HG03342 (cell line): ENCODE measurements at regions not wholly inside any gene's neighbourhood (a gene's known extent, or its start where the extent isn't known, plus 50 kb on each side); places are given as distances from the start of the nearest gene placed in this dataset.
"Not testable (repeated sequence)": the region's sequence is repeated elsewhere in the genome, so short reads cannot be mapped to it uniquely, and the experiment has no call there.

Experiments used
- ATAC-seq: cut with Tn5 transposase; IDR thresholded peaks from one replicate; pipeline ENCODE4 v1.9.1; 2021; ENCODE audit warnings: mild to moderate bottlenecking, moderate library complexity; ENCODE audit not compliant: unreplicated experiment

GRCh38 chr14:21817010-21817409 lies 143.4 kb upstream of the OR4E1 start:
- not testable (repeated sequence) for ATAC-seq

- ATAC-seq, result no peak
Observed at GRCh38 chr14:21807975-21808374, 134.4 kb upstream of the OR4E1 start.

DNA sequence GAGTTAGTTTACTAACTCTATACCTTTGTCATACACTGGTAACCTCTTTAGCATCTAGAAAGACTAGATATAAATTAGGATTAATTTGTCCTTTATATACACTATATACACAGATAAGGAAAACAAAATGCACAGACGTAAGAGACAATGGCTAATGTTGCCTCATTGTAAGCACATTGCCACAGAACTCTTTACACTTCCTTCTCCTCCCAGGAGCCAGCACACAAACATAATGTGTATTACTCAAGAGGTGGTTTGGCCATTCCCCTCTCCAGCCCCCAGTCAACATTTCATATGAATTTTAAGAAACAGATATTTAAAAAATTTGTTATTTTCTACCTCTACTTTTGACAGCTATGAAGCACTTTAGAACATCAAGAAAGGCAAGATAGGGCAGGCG lies 131.4 kb upstream of the OR4E1 start:
- no peak for ATAC-seq

GRCh38 chr14:21802441-21802840 lies 128.8 kb upstream of the OR4E1 start:
- ATAC-seq, result no peak

DNA sequence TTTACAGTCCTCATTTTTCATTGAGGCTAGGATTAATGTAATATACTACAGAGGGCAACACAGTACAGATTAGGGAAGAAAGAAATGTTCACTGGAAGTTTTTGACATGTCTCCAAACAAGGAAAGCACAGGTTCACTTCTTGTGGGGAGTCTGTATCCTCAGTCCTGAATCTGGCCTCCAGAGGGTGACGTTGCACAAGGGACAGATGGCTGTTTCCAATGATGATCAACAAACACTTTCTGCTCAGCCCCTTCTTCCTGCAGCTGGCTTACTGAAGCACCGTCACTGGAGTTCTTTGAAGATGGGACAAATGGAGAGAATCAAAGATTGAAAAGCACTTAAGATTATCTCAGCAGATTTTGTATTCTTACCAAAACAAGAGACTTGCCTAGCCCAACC lies 123.3 kb upstream of the OR4E1 start:
- no peak for ATAC-seq

GRCh38 chr14:21795456-21795855 lies 121.8 kb upstream of the OR4E1 start:
- no peak for ATAC-seq

GRCh38 chr14:21791749-21792148 lies 118.1 kb upstream of the OR4E1 start:
- no peak for ATAC-seq

DNA sequence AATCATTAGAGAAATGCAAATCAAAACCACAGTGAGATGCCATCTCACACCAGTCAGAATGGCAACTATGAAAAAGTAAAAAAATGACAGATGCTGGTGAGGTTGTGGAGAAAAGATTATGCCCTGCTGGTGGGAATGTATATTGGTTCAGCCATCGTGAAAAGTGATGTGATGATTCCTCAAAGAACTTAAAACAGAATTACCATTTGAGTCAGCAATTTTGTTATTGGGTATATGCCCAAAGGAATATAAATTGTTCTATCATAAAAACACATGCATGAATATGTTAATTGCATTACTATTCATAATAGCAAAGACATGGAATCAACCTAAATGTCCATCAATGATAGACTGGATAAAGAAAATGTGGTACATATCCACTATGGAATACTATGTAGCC lies 115.1 kb upstream of the OR4E1 start:
- not testable (repeated sequence) for ATAC-seq

DNA sequence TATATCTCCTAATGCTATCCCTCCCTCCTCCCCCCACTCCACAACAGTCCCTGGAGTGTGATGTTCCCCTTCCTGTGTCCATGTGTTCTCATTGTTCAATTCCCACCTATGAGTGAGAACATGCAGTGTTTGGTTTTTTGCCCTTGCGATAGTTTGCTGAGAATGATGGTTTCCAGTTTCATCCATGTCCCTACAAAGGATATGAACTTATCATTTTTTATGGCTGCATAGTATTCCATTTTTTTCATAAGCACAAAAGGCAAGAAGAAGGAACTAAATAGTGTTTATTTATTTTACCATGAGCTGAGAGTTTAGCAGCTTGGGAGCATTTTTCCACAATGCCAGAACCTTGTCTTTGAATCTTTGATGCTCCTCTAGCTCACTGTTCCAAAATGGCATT lies 113.6 kb upstream of the OR4E1 start:
- ATAC-seq, result not testable (repeated sequence)

- ATAC-seq, result no peak
Observed at GRCh38 chr14:21781543-21781942, 107.9 kb upstream of the OR4E1 start.

DNA sequence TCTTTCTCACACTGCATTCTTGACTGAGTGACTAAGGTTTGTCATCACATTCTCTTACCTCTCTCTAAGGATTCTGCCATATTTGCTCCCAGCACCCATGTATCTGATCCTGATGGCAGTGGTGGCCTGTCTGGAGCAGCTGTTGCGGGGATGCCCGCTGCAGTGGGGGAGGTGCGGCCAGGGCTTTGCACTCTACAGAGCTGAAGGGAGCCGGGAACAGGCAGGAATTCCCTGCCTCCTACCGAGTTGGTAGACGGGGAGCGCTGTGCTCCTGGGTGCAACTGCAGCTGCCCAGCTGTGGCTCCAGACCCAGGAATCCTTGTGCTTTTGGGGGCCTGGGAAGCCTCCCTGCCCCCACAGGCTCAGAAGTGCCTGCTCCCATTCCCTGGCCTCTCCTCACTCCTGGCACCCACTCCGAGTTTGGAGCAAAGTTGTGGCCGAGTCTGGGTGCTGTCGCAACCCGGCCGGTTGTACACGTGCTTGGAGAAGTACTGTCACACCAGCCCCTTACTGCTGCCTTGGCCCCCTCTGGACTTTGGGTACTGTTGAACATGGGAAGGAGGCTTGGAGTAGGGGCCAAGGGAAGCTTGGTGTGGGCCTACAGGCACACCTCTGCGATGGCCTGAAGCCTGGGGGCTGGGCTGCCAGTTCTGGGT lies 106.9 kb upstream of the OR4E1 start:
- ATAC-seq, result no peak

- no peak for ATAC-seq
Observed at GRCh38 chr14:21771671-21772070, 98.1 kb upstream of the OR4E1 start.

- ATAC-seq, result no peak
Observed at GRCh38 chr14:21768875-21769257, 95.2 kb upstream of the OR4E1 start.

DNA sequence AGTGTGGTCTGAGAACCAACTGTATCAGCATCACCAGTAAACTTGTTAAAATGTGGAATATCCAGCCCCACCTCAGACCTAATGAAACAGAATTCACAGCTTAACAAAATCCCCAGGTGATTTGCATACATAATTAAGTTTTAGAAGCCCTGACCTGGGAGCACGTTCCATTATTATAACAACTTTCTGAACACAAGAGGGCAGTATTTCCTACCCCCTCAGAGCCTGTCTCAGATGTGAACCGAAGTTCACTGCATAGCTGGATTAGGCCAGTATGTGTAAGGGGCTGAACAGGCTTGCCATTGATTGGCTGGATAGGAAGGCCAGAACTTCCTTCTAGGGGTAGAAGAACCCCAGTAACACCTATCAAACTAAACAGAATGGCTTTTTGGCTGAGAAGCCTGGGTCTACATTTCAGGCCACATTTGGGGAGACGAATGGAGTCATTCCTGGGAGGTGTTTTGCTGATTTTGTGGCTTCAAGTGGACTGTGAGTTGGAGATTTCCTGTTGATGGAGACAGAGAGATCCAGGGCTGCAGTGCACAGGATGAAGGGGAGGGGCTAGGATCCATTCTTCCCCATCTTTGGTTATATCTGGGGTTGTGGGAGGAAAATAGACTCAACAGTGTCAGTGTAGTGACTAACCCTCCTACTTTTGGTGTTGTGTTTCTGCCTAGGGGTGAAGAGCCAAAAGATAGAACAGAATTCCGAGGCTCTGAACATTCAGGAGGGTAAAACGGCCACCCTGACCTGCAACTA lies 94.7 kb upstream of the OR4E1 start:
- no peak for ATAC-seq

GRCh38 chr14:21760360-21760759 lies 86.7 kb upstream of the OR4E1 start:
- not testable (repeated sequence) for ATAC-seq

GRCh38 chr14:21749306-21749868 lies 75.8 kb upstream of the OR4E1 start:
- no peak for ATAC-seq

DNA sequence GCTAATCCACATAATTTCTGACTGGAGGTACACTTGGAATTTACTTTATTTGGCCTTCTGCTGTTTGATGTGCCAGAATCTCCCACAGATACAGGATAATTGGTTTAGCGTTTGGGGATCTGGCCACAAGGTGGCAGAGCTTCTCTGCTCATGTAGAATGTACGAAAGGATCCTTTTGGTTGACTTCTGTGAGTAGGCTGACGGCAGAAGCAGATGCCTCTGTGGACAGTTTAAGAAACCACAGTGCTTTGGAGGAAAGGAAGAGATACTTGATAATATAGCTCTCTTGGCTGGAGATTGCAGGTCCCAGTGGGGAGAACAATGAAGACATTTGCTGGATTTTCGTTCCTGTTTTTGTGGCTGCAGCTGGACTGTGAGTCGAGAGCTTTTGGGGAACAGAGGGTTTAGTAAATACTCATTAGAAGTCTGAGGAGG lies 75.3 kb upstream of the OR4E1 start:
- ATAC-seq, result peak; percentile 65

DNA sequence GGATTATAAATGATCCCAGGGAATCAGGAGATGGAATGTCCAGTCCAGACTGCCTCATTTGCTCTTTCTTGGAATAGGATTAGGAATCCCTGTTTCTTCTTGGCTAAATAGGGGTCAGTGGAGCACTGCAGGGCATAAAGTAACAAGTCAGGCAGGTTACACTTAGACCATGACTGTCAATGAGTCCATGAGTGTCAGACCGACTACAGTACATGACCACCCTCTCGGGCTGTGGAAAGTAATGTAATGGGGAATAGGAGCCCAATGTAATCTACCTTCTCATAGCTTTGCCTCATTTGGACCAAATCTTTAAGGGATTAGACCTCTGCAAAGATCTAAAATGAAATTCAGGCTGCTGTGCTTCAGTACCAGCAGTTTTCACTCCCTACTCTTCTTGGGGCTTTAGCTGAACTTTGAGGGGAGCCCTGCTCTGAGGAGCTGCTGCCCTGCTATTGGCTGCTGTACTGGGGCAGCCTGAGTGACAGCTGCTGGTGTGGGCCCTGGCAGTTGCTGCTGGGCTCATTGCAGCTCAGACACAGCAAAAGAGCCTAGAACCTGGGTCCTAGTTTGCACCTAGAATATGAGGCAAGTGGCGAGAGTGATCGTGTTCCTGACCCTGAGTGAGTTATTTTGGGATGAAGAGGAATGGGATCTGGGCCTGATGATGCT lies 62.2 kb upstream of the OR4E1 start:
- no peak for ATAC-seq

DNA sequence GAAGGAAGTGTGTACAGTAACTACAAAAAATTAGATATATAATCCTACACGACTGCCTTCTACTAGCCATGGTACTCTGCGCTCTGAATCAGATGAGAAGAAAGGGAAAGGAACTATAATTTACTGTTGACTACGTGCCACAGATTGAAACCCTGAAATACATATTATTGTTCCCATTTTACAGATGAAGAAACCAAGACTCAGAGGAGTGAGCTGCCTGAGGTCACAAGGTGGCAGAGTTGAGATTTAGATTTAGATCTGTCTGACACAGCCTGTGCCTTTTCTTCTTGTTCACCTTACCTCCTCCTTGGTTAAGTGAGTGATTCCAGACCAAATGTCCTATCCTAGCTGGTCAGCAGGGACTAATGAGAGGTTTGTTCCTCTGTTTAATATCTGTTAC lies 61.6 kb upstream of the OR4E1 start:
- no peak for ATAC-seq

DNA sequence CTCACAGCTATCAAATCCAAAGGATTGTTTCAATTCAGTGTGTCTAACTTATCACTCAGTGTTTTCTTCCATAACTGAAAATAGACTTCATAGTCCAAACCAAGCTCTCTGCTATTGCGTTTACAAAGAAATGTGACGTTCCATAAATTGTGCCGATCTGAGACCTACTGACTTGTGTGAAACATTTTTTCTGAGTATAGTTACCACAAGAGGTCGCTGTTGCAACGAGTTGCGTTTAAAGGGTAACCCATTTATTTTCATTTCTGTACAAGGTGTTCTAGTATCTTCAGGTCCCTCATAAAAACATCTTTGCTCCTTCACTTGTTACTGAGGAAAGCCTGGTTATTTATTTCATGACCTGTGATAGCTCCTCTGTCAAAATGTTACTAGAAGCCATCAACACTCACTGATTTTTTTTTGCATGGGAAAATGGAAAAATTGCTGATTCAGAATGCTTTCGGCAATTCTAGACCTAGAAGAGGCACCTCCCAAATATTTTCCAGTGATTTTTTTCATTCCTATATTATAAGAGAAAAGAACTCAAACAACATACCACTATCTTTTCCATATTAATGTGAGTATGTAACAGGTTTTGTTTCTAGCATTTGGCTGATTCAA lies 60.9 kb upstream of the OR4E1 start:
- ATAC-seq, result no peak

- no peak for ATAC-seq
Observed at GRCh38 chr14:21729703-21730233, 56.1 kb upstream of the OR4E1 start.
